ENCODE measurements at regions not wholly inside any gene's neighbourhood (a gene's known extent, or its start where the extent isn't known, plus 50 kb on each side); places are given as distances from the start of the nearest gene placed in this dataset.

GRCh38 chr22:42321908-42322561 is 51.6 kb upstream of the TCF20 start:
- TF ChIP-seq CTCF (IDR thresholded peaks at IDR 0.05), result no peak
- Mint-ChIP-seq H3K4me1 (peaks cover 15 to 25% of the 10 kb centered on the region in 2 donors), H3K9me3 (no peaks in the 10 kb centered on the region), H3K4me3 (peak overlapping the region; percentile 28), H3K27ac (peak overlapping the region in 1 of 2 donors; percentile 51), H3K36me3 (no peaks in the 10 kb centered on the region), H3K27me3 (ENCODE audit: low read depth in 2 of 2) (peaks cover 0 to 9% of the 10 kb centered on the region in 2 donors)
- ATAC-seq (no peak), DNase-seq (no peak)
- Histone ChIP-seq H3K9me3 (ENCODE audit: control insufficient read depth, insufficient read depth, low read length) (no peaks in the 10 kb centered on the region), H3K4me1 (ENCODE audit: control insufficient read depth, insufficient read depth, low read length) (peaks cover 25% of the 10 kb centered on the region), H3K27me3 (ENCODE audit: control insufficient read depth, insufficient read depth, low read length) (no peaks in the 10 kb centered on the region), H3K27ac (ENCODE audit: low read length) (no peak overlapping the region), H3K4me3 (ENCODE audit: low read length) (no peak overlapping the region), H3K36me3 (ENCODE audit: control insufficient read depth, insufficient read depth, low read length) (no peaks in the 10 kb centered on the region)
- intact Hi-C loops (cut with micrococcal nuclease), result no loop called here
- 89% methylated on average over 10 of the region's 11 CpGs for WGBS (ENCODE audit: insufficient coverage)

- 82% methylated on average over 18 of the region's 20 CpGs for WGBS (ENCODE audit: insufficient coverage)
- Histone ChIP-seq H3K27me3 (ENCODE audit: control insufficient read depth, insufficient read depth, low read length) (no peaks in the 10 kb centered on the region), H3K4me1 (ENCODE audit: control insufficient read depth, insufficient read depth, low read length) (peaks cover 31% of the 10 kb centered on the region), H3K36me3 (ENCODE audit: control insufficient read depth, insufficient read depth, low read length) (no peaks in the 10 kb centered on the region), H3K4me3 (ENCODE audit: low read length) (no peak overlapping the region), H3K27ac (ENCODE audit: low read length) (no peak overlapping the region), H3K9me3 (ENCODE audit: control insufficient read depth, insufficient read depth, low read length) (no peaks in the 10 kb centered on the region)
- Mint-ChIP-seq H3K36me3 (no peaks in the 10 kb centered on the region), H3K4me3 (no peak overlapping the region), H3K27ac (no peak overlapping the region), H3K27me3 (ENCODE audit: low read depth in 2 of 2) (peaks cover 0 to 3% of the 10 kb centered on the region in 2 donors), H3K9me3 (no peaks in the 10 kb centered on the region), H3K4me1 (peaks cover 15 to 30% of the 10 kb centered on the region in 2 donors)
- intact Hi-C loops (cut with micrococcal nuclease), result no loop called here
- DNase-seq (no peak), ATAC-seq (no peak)
- no peak for TF ChIP-seq CTCF (IDR thresholded peaks at IDR 0.05)
Measured at GRCh38 chr22:42320443-42321416, 50.3 kb upstream of the TCF20 start.
